ENCODE measurements at regions not wholly inside any gene's neighbourhood (a gene's known extent, or its start where the extent isn't known, plus 50 kb on each side); places are given as distances from the start of the nearest gene placed in this dataset.

- TF ChIP-seq CTCF (IDR thresholded peaks at IDR 0.05; ENCODE audit: low read depth, low read length): no peak
- Histone ChIP-seq H3K4me3 (ENCODE audit: low read depth, low read length) (no peak overlapping the region), H3K4me1 (no peaks in the 10 kb centered on the region), H3K36me3 (no peaks in the 10 kb centered on the region), H3K27me3 (no peaks in the 10 kb centered on the region), H3K9me3 (no peaks in the 10 kb centered on the region)
- no peak for DNase-seq
Measured at GRCh38 chr2:52467189-52467588, 1300.4 kb upstream of the CHAC2 start.

DNA sequence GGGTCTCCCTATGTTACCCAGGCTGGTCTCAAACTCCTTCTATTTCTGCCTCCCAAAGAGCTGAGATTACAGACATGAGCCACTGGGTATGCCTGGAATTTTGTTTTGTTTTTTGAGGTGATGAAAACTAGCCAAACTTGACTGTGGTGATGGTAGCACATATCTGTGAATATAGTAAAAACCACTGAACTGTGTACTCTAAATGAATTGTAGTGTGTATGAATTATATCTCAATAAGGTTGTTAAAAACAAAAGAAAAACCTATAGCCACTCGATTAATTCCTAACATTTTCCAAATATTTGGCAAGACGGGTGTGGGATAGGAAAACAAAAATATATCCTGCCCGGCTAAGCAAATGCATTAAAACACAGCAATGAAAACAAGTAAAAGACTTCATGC, 1302.3 kb upstream of the CHAC2 start:
- no peaks in the 10 kb centered on the region for H3K36me3 ChIP-seq
- no peak overlapping the region for H3K4me3 ChIP-seq (ENCODE audit: low read depth, low read length)
- H3K4me1 ChIP-seq: no peaks in the 10 kb centered on the region
- no peak for DNase-seq
- no peaks in the 10 kb centered on the region for H3K27me3 ChIP-seq
- H3K9me3 ChIP-seq: no peaks in the 10 kb centered on the region
- no peak for TF ChIP-seq CTCF (IDR thresholded peaks at IDR 0.05; ENCODE audit: low read depth, low read length)

GRCh38 chr2:52463457-52463856, 1304.1 kb upstream of the CHAC2 start:
- Histone ChIP-seq H3K27me3 (no peaks in the 10 kb centered on the region), H3K36me3 (no peaks in the 10 kb centered on the region), H3K9me3 (no peaks in the 10 kb centered on the region), H3K4me1 (no peaks in the 10 kb centered on the region), H3K4me3 (ENCODE audit: low read depth, low read length) (no peak overlapping the region)
- no peak for TF ChIP-seq CTCF (IDR thresholded peaks at IDR 0.05; ENCODE audit: low read depth, low read length)
- no peak for DNase-seq

GRCh38 chr2:52456561-52457377, 1310.8 kb upstream of the CHAC2 start:
- TF ChIP-seq CTCF (IDR thresholded peaks at IDR 0.05; ENCODE audit: low read depth, low read length): no peak
- H3K4me3 ChIP-seq (ENCODE audit: low read depth, low read length): no peak overlapping the region
- no peak for DNase-seq
- no peaks in the 10 kb centered on the region for H3K9me3 ChIP-seq
- no peaks in the 10 kb centered on the region for H3K4me1 ChIP-seq
- no peaks in the 10 kb centered on the region for H3K36me3 ChIP-seq
- H3K27me3 ChIP-seq: no peaks in the 10 kb centered on the region

- Histone ChIP-seq H3K27me3 (no peaks in the 10 kb centered on the region), H3K4me3 (ENCODE audit: low read depth, low read length) (no peak overlapping the region), H3K9me3 (no peaks in the 10 kb centered on the region), H3K4me1 (no peaks in the 10 kb centered on the region), H3K36me3 (no peaks in the 10 kb centered on the region)
- no peak for TF ChIP-seq CTCF (IDR thresholded peaks at IDR 0.05; ENCODE audit: low read depth, low read length)
- DNase-seq: no peak
Measured at GRCh38 chr2:52454962-52455361, 1312.6 kb upstream of the CHAC2 start.

DNA sequence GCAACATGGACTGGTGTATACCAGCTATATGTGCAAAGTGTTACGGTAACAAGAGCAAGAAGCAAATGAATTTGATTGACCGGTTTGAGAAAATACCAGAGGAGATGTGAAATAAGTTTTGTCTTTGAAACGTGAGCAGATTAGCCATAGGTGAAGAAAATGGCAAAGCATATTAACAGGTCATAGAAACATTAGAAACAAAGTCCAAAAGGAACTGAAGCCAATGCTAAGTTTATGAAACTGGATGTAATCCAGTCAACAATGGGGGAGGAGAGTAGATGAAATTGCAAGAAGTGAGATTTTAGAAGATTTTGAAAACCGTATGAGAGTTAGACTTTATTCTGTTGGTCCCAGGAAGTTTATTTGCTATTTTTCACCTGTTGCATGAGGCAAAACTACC, 1315.4 kb upstream of the CHAC2 start:
- TF ChIP-seq CTCF (IDR thresholded peaks at IDR 0.05; ENCODE audit: low read depth, low read length): no peak
- Histone ChIP-seq H3K27me3 (no peaks in the 10 kb centered on the region), H3K36me3 (no peaks in the 10 kb centered on the region), H3K9me3 (no peaks in the 10 kb centered on the region), H3K4me3 (ENCODE audit: low read depth, low read length) (no peak overlapping the region), H3K4me1 (no peaks in the 10 kb centered on the region)
- DNase-seq: no peak

All from BE2C (cell line).